ENCODE measurements at regions not wholly inside any gene's neighbourhood (a gene's known extent, or its start where the extent isn't known, plus 50 kb on each side); places are given as distances from the start of the nearest gene placed in this dataset.

- TF ChIP-seq CTCF (conservative IDR thresholded peaks at IDR 0.05; ENCODE audit: low read depth in 2 of 2) (no peak), EZH2 (IDR thresholded peaks at IDR 0.05; ENCODE audit: low read depth, unreplicated experiment) (no peak), POLR2AphosphoS5 (IDR thresholded peaks at IDR 0.05; ENCODE audit: low read depth) (no peak)
Observed at GRCh38 chr13:80059789-80060188, 281.1 kb downstream of the SPRY2 start.

Data from GM23338 (cell line).